ENCODE measurements at regions not wholly inside any gene's neighbourhood (a gene's known extent, or its start where the extent isn't known, plus 50 kb on each side); places are given as distances from the start of the nearest gene placed in this dataset.
"Not testable (repeated sequence)": the region's sequence is repeated elsewhere in the genome, so short reads cannot be mapped to it uniquely, and the experiment has no call there.

DNA sequence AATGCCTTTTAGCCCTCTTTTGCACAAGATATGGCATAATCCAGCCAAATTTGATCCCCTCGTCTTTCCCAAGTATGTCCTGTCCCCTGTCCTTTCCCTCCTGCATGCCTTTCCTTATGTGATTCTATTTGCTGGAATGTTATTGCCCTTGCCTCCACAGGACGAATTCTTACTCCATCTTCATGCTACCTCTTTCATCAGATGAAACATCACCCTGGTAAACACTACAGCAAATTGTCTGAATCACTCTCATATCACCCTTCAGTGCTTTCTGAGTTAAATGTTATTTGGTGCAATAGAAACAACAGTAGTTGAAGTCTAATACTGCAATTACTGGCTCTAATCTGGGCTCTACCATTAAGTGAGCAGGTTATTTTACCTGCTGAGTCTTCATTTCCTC, 52.2 kb upstream of the FAT1 start:
- no peak for DNase-seq

DNA sequence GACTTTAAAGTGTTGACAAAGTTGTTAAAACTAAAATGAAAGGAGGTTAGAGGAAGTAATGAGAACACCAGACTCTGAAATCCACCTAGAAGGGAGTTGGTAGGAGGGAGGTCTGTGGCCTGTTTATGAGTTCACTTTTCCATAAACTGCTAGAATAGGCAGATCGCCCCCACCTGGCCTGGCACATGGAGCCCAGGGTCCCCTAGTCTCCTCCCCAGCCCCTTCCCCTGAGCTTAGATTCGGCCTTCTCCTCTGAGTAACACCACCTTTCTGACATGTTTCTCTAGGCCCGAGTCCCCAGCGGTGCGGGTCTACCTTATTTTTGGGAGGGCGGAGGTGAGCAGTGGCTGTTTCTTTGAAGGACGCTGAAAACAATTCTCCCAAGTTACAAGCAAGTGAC, 54.5 kb upstream of the FAT1 start:
- DNase-seq, result no peak

DNA sequence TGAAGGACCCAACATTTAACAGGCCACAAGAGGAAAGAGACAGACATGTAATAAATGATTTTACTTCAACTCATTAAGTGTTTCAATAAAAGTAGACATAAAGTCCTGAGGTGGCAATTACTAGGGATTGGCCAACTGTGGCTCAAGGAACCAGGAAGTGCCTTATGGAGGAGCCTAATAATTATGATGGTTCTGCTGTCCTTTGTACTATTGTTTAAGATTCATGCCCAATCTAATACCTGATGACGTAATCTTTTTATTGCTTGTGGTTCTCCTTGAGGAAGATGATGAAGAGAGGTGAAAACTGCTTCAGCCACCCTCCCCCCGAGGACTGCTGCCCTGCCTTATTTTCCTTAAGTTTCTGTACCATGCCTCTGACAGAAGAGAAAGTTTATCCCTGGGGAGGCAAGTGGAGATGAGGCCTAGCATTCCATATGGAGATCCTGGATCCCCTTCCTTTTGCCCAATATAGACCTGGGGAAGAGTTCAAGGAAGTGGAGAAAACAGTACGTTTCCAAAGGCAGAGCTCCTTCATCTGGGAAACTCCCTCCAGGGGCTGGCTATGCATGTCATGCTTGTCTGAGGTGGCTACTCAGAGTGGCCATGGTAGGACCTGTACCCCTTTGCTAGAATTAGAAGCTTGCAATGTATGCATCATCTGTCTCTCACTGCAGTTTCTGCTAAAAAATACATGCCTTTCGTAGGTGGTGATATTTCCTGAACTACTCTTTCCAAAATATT, 56.8 kb upstream of the FAT1 start:
- DNase-seq, result no peak

DNA sequence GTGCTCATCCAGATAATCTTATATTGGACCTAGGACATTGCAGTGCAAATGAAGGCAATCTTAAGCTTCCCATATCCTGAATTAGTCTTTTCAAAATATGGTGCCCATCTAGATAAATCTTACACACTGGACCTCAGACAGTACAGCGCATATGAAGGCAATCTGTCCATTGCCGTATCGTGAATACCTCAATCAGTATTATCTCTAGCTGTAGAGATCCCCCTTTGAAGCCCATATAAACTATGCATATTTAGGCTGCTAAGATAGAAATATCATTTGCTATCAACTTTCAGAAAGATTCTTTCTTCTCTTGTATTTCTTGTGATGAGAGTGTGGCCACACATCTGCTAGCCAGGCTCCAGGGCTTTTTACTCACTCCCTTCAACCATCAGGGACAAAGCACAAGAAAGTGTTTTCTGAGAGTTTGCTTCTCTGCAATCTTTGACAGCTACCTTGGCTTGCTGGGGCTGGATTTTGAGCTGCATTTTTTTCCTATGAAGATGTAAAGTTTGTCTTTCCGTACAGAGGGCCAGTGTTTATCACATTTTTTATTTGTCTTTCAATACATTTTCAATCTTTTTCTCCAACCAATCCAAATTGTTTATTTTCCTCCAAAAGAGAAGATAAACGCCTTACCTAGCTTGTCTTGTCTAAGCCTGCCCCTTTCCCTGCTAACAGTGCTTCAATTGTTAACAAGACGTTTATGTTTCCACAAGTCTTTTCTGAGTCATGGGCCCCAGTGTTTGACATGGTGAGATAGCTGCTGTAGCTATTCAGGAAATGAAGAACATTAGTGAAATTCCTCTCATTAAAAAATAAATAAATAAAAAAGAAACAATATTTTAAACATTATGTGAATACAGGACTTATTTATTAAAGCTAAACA, 57.6 kb upstream of the FAT1 start:
- DNase-seq, result no peak

DNA sequence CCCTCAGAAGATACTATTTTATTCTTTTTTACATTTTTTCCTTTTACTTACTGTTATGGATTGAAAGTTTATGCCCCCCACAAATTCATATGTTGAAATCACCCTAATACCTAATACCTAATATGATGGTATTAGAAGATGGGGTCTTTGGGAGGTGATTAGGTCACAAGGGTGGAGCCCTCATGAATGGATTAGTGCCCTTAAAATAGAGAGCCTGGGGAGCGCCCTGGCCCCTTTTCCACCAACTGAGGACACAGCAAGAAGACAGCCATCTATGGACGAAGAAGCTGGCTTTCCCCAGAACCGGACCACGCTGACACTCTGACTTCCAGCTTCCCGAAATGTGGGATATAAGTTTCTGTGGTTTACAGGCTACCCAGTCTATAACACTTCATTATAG, 58.6 kb upstream of the FAT1 start:
- no peak for DNase-seq

DNA sequence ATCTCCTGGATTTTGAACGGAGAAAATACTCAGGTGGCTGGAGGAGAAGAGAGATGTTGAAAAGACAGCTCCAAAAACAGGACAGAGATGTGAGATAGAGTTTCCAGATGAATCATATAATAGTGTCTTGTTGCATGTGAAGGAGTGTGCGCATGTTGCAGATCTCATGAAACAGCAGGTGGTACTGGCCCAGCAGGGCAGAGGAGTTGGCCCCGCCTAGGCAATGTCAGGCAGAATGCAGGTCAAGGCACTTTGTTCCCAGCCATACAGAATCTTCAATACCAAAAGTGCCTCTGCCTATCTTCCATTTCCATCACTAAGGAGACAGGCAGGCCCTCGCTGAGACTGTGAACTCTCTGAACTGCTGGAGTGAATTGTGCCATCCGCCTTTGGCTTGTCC, 63.9 kb upstream of the FAT1 start:
- DNase-seq, result no peak

DNA sequence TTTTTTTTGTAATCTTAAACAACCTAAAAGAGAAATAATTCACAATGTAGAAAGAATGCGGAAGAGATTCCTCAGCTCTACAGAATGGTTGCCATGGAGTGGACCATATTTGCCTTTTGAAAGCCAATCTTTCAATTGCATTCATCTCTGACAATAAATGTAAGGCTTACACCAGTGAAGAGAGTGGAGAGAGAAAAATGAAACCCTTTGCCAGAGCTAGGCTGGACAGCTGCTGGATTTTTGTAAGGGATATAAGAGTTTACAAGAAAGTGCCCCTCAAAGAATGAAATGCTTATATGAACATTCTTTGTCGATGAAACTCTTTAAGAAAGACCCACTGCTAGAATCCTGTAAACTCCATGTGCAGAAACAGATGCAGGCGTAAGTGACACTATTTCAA, 66.0 kb upstream of the FAT1 start:
- no peak for DNase-seq

DNA sequence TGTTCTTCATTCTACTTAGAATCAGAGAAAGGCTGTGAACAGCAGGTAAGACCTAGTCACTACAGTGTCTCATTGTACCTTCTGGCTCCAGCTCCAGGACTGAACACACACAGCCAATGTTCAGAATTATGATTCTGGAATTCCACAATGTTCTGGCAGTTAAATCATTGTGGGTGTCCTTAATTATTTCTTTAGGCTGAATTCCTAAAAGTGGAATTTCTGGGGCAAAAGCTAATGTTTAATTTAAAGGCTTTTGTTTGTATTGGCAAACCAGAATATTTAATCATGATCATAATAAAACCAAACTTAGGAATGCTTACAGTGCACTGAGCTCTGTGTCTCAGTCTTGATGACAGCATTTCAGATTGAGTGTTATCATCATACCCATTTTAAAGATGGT, 67.0 kb upstream of the FAT1 start:
- DNase-seq, result no peak

DNA sequence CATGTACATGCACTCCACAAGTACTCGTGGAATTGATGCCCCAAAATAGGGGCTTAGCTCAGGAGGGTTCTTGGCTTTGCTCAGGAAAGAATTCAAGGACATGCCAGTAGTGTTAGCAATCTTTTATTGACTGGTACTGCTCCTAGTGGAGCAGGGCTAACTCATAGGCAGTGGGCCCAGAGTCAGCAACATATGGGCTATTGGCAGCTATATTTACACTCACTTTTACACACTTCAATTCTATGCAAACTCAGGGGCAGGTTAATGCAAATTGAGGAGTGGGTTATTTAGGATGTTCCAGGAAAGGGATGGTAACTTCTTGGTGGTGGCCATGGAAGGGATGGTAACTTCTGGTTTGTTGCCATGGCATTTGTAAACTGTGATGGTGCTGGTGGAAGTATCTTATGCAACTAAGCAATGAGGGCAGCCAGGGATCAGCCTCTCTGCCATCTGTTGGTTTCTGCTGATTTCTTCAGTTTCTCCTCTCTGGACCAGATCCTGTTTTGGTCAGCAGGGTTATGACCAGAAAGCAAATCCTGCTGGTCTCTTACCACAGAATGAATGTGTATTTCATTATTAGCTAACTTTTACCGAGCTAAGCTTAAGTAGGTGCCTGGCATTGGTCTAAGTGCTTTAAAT, 69.2 kb upstream of the FAT1 start:
- no peak for DNase-seq

DNA sequence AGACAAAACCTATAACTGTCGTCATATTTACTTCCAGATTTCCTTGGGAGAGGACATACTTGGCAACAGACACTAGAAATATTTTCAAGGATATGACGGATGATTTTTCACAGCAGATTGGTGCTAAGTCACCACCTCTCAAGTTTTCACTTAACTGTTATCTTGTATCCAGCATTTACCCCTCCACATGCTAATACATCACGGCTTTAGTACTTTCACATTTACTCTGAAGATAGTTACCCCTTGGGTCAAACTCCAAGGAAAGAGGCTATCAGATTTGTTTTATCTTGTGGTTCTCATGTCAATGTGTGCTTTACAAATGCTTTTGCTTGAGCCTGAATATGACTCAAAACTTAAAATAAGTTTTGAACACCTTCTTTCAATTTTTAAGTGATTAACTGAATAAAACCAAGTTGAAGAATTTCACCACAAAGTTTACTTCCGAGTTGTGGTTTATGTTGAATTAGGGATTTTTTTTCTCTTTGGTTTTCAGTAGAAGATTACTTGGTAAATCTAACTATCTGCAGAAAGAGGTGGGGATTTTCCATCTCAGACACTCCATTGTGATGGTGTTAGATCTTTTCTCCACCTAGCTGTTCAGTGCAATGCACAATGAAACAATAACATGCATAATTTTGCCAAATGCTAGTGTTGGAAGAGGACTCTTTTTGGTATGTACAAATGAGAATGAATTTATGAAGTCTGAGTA, 75.4 kb upstream of the FAT1 start:
- no peak for DNase-seq

DNA sequence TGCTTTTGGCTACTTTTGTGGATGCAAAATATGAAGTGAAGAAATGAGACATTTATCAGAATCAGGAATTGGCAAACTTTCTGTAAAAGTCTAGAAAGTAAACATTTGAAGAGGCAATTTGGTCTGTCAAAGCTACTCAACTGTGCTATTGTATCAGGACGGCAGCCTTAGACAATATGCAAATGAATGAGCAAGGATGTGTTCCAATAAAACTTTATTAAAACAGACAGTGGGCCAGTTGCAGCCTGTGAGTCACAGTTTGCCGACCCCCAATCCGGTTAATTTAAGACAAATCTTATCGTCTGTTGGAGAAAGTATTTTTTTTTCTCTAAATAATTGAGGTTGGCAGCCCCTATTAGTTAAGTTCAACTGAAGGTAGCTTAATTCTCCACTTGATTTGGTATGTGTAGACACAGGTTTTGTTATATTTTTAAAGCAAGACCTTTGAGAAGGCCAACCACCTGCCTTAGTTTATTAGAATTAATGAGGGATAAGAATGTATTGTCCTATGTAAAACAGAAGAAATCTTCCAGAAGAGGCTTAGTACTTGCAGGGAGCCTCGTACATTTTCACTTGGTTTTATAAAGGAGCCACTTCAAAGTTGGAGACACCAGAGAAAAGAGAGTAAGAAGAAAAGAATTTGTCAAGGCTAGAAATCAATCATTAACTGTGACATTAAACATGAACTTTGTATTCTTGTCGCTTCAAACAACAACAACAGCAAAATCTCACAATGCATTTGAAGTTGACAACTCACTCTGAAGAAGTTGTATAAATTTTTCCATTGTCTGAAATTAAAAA, 81.6 kb upstream of the FAT1 start:
- DNase-seq, result no peak

DNA sequence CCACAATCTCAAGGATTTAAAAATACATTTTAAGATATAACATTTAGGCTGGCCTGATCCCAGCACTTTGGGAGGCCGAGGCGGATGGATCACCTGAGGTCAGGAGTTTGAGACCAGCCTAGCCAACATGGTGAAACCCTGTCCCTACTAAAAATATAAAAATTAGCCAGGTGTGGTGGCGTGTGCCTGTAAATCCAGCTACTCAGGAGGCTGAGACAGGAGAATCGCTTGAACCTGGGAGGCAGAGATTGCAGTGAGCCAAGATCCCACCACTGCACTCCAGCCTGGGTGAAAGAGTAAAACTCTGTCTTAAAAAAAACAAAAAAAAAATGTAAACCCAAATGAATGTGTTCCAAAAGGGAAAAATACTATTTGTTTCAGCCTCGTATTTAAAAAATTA, 82.3 kb upstream of the FAT1 start:
- DNase-seq, result not testable (repeated sequence)

DNA sequence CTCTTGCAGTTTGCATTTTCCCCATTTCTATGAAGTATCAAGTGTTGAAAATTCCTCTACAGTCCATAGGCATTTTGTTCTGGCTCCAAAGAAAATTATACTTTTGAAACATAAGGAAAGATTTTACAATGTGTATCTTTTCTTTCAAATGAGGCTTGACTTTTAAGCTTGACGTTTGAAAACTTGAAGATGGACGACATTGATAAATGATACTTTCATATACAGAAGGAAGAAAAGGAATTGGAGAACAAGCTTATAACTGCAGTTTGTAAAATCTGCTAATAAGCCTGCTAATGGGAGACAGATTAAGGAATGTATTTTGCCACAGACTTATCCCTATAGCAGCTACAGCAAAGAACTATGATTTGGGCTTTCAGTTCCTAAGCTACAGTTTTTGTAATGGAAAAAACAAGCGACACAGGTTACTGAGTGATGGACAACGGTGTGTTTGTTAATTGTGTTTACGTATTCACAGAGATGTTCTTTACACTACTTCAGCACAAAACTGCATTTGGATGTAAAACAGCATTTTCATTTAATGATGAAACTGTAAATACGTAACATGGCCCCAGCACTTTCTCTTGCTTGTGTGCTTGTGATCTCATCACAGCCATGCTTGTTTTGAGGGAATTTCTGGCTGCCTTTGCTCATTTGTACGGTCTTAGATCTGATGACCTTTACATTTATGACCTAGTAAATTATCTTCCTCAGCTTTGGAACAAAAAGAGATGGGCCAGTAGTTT, 83.2 kb upstream of the FAT1 start:
- DNase-seq, result no peak

DNA sequence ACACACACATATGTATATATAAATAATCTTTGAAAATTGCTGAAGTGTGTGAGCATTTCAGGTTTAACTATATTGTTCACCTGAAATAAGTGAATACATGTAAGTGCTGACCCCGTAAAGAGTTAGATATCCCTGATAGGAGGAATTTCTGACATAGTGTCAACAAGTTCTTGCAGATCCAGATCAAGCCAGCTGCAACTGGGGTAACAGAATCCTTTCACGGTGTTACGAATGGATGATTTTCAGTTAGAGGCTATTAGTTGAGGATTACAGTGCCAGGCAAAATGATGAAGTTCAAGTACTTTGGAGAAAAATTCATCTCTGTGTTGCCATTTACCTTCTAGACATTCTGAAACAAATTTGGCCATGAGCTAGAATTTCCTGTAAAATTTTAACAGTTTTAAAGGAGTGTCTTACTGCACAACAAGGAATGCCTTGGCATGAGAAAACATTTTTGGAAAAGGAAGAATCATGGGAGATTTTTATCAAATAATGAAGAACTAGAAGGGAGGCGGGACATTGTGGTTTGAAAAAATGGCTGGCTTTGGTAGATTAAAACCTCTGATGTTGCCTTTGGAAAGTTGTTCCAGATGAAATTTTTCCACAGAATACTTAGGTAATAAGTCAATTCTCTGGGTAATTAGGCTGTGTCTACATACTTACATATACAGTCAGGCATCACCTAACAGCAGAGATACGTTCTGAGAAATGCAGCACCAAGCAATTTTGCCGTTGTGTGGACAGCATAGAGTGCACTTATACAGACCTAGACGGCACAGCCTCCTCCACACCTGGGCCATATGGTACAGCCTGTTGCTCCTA, 84.4 kb upstream of the FAT1 start:
- DNase-seq, result no peak

DNA sequence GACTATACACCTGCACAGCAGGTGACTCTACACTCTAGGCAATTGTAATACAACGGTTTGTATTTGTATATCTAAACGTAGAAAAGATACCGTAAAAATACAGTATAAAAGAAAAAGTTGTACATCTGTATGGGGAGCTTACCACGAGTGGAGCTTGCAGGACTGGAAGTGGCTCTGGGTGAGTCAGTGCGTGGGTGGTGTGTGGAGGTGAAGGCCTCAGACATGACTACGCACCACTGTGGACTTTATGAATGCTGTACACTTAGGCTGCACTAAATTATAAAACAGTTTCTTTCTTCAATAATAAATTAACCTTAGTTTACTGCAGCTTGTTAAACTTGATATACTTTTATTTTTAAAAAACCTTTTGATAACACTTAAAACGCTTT, 85.0 kb upstream of the FAT1 start:
- DNase-seq, result no peak

DNA sequence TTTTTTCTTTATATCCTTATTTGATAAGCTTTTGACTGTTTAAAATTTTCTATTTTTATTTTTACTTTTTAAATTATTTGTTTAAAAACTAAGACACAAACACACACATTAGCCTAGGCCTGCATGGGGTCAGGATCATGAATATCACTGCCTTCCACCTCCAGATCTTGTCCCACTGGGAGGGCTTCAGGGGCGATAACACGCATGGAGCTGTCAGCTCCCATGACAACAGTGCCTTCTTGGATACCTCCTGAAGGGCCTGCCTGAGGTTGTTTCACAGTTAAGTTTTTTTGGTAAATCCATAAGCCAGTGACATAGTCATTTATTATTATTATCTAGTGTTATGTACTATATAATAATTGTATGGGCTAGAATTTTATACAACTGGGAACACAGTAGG, 85.4 kb upstream of the FAT1 start:
- DNase-seq, result no peak

DNA sequence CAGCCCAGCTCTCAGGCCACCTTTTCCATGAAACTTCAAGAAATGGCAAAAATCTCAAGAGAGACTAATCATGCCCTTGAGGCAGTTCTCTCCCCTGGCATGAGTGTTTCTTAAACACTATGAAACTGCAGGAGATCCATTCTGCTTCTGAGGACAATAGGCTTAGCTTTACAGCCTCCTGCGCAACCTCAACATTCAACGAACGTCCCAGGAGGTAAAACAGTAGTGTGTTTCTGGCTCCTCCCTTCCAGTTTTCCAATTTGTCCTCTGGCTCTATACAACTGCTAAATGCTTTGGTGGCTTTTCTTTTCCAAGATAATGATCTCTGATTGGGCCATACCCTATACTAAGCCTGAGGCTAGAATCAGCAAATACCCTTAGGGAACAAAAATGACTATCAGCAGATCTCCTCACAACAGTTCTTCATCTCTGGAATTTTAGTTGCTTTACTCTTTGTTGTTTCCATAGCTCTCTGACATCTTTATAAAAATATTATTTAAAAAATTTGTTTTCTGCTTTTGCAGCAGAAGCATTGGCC, 87.0 kb upstream of the FAT1 start:
- no peak for DNase-seq

DNA sequence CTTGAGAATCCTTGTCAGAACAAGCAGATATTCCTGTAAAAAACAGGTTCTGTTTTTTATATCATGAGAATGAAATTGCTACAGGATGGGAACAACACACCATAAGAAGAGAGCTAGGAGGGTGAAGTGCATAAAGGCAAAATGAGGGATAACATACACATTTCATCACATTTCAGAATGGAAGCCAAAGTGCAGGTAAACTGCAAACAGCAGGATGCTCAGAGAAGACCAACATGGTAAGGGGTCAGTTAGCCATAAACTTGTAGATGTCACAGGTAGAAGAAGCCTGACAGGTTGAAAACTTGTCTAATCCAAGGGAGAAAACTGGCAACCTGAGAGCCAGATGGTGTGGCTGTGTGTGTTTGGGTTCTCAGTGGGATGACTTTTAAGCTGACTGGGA, 88.9 kb upstream of the FAT1 start:
- no peak for DNase-seq

DNA sequence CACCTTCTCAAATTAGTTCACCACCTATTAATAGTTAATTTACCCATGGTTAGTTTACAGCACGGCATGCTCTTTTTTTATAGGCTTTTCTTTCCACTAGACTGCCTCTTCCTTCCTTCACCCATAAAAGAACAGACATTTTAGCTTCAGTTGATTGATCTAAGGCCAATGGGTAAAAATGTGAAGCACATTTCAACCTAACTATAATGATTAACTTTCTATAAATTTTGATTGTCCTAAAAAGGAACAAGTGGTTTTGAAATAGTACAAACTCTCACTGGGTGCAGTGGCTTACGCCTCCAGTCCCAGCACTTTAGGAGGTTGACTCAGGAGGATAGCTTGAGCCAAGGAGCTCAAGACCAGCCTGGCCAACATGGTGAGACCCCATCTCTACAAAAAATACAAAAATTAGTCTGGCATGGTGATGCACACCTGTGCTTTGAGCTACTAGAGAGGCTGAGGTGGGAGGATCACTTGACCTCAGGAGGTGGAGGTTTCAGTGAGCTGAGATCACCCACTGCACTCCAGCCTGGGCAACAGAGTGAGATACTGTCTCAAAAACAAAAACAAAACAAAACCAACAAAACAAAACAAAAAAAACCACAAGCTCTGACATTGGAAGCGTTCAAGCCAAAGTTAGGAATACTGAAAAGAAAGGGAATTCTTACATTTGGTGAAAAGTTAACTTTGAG, 89.9 kb upstream of the FAT1 start:
- DNase-seq, result no peak
